Activated naive CD8-positive, alpha-beta T cell treated with anti-CD3 and anti-CD28 coated beads, Interleukin-2, amount 10 ng/mL, durations not matched to agents 7 days and 5 days (primary cell): ENCODE measurements at regions not wholly inside any gene's neighbourhood (a gene's known extent, or its start where the extent isn't known, plus 50 kb on each side); places are given as distances from the start of the nearest gene placed in this dataset.

Experiments
- ATAC-seq: fragments of 150-1000 bp; cut with Tn5 transposase; one replicate; pipeline ENCODE4 v1.10.0; 2021; ENCODE audit warnings: low read depth, moderate library complexity
- POLR2A ChIA-PET: fragments of 350-600 bp; sonication (Branson Sonifier 250); formaldehyde crosslinking; loops from one replicate; lab custom pipeline; 2021; ENCODE audit warnings: antibody characterized with exemption; lab: Charles Lee
- DNase-seq: peaks from one replicate; pipeline ENCODE4 v3.0.0; 2021
- H3K27ac Mint-ChIP-seq: one replicate; pipeline ENCODE4 v1.8.0; 2022; ENCODE audit warnings: mild to moderate bottlenecking, mixed read lengths
- H3K27me3 Mint-ChIP-seq: one replicate; pipeline ENCODE4 v1.8.0; 2022; ENCODE audit warnings: mild to moderate bottlenecking, moderate library complexity, mixed read lengths
- H3K36me3 Mint-ChIP-seq: one replicate; pipeline ENCODE4 v1.8.0; 2021; ENCODE audit warnings: mild to moderate bottlenecking, mixed read lengths
- H3K4me1 Mint-ChIP-seq: one replicate; pipeline ENCODE4 v1.8.0; 2021; ENCODE audit warnings: mixed read lengths
- H3K4me3 Mint-ChIP-seq: one replicate; pipeline ENCODE4 v1.8.0; 2022; ENCODE audit warnings: mild to moderate bottlenecking, moderate library complexity, mixed read lengths
- H3K9me3 Mint-ChIP-seq: one replicate; pipeline ENCODE4 v1.8.0; 2021; ENCODE audit warnings: mixed read lengths

GRCh38 chr13:64277097-64277496, 2861.4 kb upstream of the PCDH20 start:
- POLR2A ChIA-PET, result no interaction called here

GRCh38 chr13:64276232-64276631, 2860.6 kb upstream of the PCDH20 start:
- H3K9me3 Mint-ChIP-seq, result peaks cover 4% of the 10 kb centered on the region
- no peak for ATAC-seq
- no peak overlapping the region for H3K27ac Mint-ChIP-seq
- H3K27me3 Mint-ChIP-seq, result no peaks in the 10 kb centered on the region
- H3K4me3 Mint-ChIP-seq, result no peak overlapping the region
- POLR2A ChIA-PET, result no interaction called here
- no peaks in the 10 kb centered on the region for H3K36me3 Mint-ChIP-seq
- H3K4me1 Mint-ChIP-seq, result no peaks in the 10 kb centered on the region
- DNase-seq, result no peak

More at GRCh38 chr13:64277097-64277496, 2861.4 kb upstream of the PCDH20 start:
- peaks cover 7% of the 10 kb centered on the region for H3K9me3 Mint-ChIP-seq
- H3K36me3 Mint-ChIP-seq, result no peaks in the 10 kb centered on the region
- no peaks in the 10 kb centered on the region for H3K4me1 Mint-ChIP-seq
- no peak overlapping the region for H3K27ac Mint-ChIP-seq
- DNase-seq, result no peak
- no peak overlapping the region for H3K4me3 Mint-ChIP-seq
- ATAC-seq, result no peak
- H3K27me3 Mint-ChIP-seq, result no peaks in the 10 kb centered on the region

DNA sequence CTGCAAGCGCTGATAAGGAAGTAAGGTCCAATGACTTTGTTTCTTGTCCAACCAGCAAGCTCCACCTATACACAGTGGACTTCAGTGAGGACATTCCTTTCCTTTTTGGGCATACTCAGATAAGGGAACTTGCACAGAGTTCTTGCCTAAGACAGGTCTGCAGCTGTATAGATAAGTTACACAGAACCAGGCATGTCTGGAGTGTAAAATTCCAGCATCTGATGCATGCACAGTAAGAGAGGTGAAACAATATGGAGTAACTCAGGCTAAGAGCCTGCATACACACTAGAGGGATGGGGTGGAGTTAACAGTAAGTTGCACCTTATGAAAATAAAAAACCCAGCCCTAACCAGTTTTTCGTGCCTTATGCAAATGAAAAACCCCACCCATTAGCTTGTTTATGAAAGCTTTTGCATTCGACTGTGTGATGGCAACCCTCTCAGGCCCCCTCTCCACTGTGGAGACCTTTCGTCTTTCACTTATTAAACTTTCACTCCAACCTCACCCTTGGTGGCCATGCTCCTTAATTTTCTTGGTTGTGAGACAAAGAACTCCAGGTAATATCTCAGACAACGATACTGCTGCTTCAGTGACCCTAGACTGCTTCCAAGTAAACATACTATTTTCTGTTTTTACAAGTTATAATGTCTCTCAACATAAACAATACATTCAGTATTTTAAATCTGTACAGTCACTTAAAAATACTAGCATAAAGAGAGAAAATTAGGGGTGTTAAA, 2859.0 kb upstream of the PCDH20 start:
- no peak overlapping the region for H3K27ac Mint-ChIP-seq
- DNase-seq, result no peak
- H3K9me3 Mint-ChIP-seq, result no peaks in the 10 kb centered on the region
- no peaks in the 10 kb centered on the region for H3K4me1 Mint-ChIP-seq
- POLR2A ChIA-PET, result no interaction called here
- H3K36me3 Mint-ChIP-seq, result no peaks in the 10 kb centered on the region
- ATAC-seq, result no peak
- no peak overlapping the region for H3K4me3 Mint-ChIP-seq
- H3K27me3 Mint-ChIP-seq, result no peaks in the 10 kb centered on the region

- Mint-ChIP-seq H3K36me3 (no peaks in the 10 kb centered on the region), H3K4me3 (no peak overlapping the region), H3K27ac (no peak overlapping the region), H3K9me3 (no peaks in the 10 kb centered on the region), H3K4me1 (no peaks in the 10 kb centered on the region), H3K27me3 (no peaks in the 10 kb centered on the region)
- POLR2A ChIA-PET, result no interaction called here
- no peak for ATAC-seq
- DNase-seq, result no peak
Measured at GRCh38 chr13:64273780-64274179, 2858.1 kb upstream of the PCDH20 start.

GRCh38 chr13:64272681-64273080, 2857.0 kb upstream of the PCDH20 start:
- no peak for ATAC-seq
- POLR2A ChIA-PET, result no interaction called here
- no peaks in the 10 kb centered on the region for H3K9me3 Mint-ChIP-seq
- H3K36me3 Mint-ChIP-seq, result no peaks in the 10 kb centered on the region
- no peaks in the 10 kb centered on the region for H3K4me1 Mint-ChIP-seq
- DNase-seq, result no peak
- no peak overlapping the region for H3K4me3 Mint-ChIP-seq
- no peak overlapping the region for H3K27ac Mint-ChIP-seq
- H3K27me3 Mint-ChIP-seq, result no peaks in the 10 kb centered on the region

DNA sequence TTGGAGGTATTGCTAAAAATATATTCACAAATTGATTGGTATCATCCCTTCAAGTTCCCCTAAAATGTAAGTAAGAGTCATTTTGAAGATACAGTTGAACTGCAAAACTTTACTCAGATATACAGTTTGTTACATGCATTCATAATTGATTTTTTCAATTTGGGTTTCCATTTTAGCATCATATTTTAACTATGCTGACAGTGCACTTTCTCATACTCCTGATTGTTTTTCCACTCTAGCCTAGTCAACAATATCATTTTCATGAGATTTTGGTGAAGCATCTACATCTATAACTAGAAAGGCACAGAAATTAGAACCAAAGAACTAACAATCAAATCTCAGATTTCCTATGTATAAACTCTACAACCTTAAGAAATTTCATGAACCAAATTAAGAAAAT, 2850.4 kb upstream of the PCDH20 start:
- no peaks in the 10 kb centered on the region for H3K36me3 Mint-ChIP-seq
- H3K27ac Mint-ChIP-seq, result no peak overlapping the region
- H3K9me3 Mint-ChIP-seq, result peaks cover 14% of the 10 kb centered on the region
- no peaks in the 10 kb centered on the region for H3K4me1 Mint-ChIP-seq
- DNase-seq (no peak), ATAC-seq (no peak)
- H3K4me3 Mint-ChIP-seq, result no peak overlapping the region
- H3K27me3 Mint-ChIP-seq, result no peaks in the 10 kb centered on the region
- POLR2A ChIA-PET, result no interaction called here

- no peak overlapping the region for H3K27ac Mint-ChIP-seq
- POLR2A ChIA-PET, result no interaction called here
- no peak for DNase-seq
- H3K4me3 Mint-ChIP-seq, result no peak overlapping the region
- peaks cover 14% of the 10 kb centered on the region for H3K9me3 Mint-ChIP-seq
- ATAC-seq, result no peak
- no peaks in the 10 kb centered on the region for H3K27me3 Mint-ChIP-seq
- no peaks in the 10 kb centered on the region for H3K36me3 Mint-ChIP-seq
- no peaks in the 10 kb centered on the region for H3K4me1 Mint-ChIP-seq
Measured at GRCh38 chr13:64263285-64263684, 2847.6 kb upstream of the PCDH20 start.

DNA sequence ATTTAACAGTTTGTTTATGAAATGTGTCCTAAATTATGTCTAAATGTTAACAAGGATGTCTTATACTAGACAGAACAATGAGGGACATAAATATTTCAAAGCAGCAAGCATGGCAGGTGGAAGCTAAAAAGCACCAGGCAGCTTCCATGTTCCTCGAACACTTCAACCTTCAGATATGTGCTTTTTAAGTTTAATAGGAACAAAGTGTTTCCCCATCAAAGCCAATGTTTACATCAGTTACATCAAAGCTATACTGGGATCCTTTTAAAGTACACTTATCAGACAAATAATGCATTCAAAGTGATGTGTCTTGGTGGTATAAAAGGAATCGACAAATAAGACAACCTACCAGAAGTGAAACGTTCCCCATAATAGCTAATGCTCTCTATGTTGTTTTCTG, 2841.1 kb upstream of the PCDH20 start:
- POLR2A ChIA-PET, result no interaction called here
- ATAC-seq (no peak), DNase-seq (no peak)
- no peaks in the 10 kb centered on the region for H3K4me1 Mint-ChIP-seq
- H3K9me3 Mint-ChIP-seq, result peaks cover 6% of the 10 kb centered on the region
- no peaks in the 10 kb centered on the region for H3K36me3 Mint-ChIP-seq
- H3K27me3 Mint-ChIP-seq, result no peaks in the 10 kb centered on the region
- H3K4me3 Mint-ChIP-seq, result no peak overlapping the region
- no peak overlapping the region for H3K27ac Mint-ChIP-seq

GRCh38 chr13:64255988-64256387, 2840.3 kb upstream of the PCDH20 start:
- Mint-ChIP-seq H3K9me3 (peaks cover 5% of the 10 kb centered on the region), H3K36me3 (no peaks in the 10 kb centered on the region), H3K4me1 (no peaks in the 10 kb centered on the region), H3K4me3 (no peak overlapping the region), H3K27me3 (no peaks in the 10 kb centered on the region), H3K27ac (no peak overlapping the region)
- POLR2A ChIA-PET, result no interaction called here
- ATAC-seq (no peak), DNase-seq (no peak)

DNA sequence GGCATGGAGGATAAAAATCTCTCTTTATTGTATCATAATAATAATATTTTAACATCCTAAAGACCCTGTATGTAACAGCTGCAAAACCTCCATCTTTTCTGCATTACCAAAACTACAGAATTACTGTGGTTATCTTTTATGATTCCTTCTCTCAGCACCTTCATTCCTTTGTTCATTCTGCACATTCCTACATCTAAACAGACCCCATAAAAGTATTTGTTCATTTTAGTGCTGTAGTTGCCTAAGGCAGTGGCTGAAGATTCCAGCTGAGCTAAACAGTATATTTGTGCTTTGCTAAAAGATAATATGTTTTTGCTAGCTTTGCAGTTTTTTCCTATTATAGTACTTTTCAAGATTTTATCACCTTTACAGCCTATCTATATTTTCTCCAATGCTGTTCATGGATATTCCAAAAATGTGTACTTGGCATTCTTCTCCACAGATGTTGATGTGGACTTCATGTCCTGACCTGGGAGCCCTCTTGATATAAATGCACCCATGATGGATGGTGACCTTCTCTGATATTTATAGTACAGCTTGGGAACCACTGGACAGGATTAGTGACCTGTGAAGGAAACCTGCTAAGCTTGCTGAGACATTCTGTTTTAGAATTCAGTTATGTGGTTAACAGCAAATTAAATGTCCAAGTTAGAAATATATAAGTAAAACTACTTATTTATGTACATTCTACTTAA, 2832.9 kb upstream of the PCDH20 start:
- H3K4me3 Mint-ChIP-seq, result no peak overlapping the region
- no peak overlapping the region for H3K27ac Mint-ChIP-seq
- no peaks in the 10 kb centered on the region for H3K36me3 Mint-ChIP-seq
- no peaks in the 10 kb centered on the region for H3K4me1 Mint-ChIP-seq
- peaks cover 6% of the 10 kb centered on the region for H3K9me3 Mint-ChIP-seq
- ATAC-seq, result no peak
- no peak for DNase-seq
- POLR2A ChIA-PET, result no interaction called here
- H3K27me3 Mint-ChIP-seq, result no peaks in the 10 kb centered on the region

DNA sequence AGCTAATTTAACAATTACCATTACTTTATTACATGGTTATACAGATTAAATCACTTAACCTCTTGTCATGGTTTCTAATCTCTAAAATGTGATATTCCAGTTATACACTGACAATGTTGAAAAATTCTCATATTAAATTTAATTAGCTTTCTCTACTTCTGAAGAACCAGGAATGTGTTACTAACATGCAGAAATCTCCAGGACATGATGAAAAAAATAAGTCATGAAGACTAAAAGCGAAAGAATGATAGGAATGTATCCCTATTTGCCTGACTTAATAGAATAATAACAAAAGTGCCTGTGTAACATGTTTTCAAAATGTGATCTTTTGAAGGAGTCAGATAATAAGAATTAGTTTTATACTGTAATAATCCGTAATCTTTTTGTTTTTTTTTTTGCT, 2823.7 kb upstream of the PCDH20 start:
- Mint-ChIP-seq H3K36me3 (no peaks in the 10 kb centered on the region), H3K4me1 (no peaks in the 10 kb centered on the region), H3K9me3 (peaks cover 3% of the 10 kb centered on the region), H3K27ac (no peak overlapping the region), H3K4me3 (no peak overlapping the region), H3K27me3 (no peaks in the 10 kb centered on the region)
- no peak for ATAC-seq
- POLR2A ChIA-PET, result no interaction called here
- DNase-seq, result no peak

DNA sequence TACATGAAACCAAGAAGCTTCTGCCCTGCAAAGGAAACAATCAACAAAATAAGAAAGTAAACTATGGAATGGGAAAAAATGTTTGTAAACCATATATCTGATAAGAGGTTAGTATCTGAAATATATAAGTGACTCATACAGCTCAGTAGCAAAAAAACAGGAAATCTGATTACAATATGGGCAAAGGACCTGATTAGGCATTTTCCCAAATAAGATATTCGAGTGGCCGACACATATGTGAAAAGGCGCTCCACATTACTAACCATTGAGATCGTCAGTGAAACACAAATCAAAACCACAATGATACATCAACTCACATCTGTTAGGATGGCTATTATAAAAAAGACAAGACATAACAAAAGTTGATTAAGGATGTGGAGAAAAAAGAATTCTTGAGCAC, 2818.6 kb upstream of the PCDH20 start:
- ATAC-seq, result no peak
- H3K27me3 Mint-ChIP-seq, result no peaks in the 10 kb centered on the region
- no peaks in the 10 kb centered on the region for H3K4me1 Mint-ChIP-seq
- no peak overlapping the region for H3K27ac Mint-ChIP-seq
- DNase-seq, result no peak
- POLR2A ChIA-PET, result no interaction called here
- H3K4me3 Mint-ChIP-seq, result no peak overlapping the region
- H3K9me3 Mint-ChIP-seq, result no peaks in the 10 kb centered on the region
- H3K36me3 Mint-ChIP-seq, result no peaks in the 10 kb centered on the region

DNA sequence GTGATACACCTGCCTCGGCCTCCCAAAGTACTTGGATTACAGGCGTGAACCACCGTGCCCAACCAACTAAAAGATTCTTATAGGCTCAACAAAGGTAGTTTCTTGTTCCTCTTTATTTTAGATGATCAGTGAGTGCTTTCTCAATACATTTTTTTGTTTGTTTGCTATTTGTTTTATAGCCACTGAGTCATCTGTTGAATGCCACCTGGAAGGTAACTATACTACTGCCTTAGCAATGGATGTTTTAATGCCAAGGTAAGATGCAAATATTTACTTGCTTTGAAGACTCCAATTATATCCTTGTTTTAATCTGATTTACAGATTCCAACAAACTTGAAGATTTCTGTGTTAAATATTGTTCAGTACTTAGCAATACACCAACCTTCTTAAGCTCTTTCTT, 2807.4 kb upstream of the PCDH20 start:
- Mint-ChIP-seq H3K36me3 (no peaks in the 10 kb centered on the region), H3K9me3 (peaks cover 2% of the 10 kb centered on the region), H3K27ac (no peak overlapping the region), H3K27me3 (peaks cover 1% of the 10 kb centered on the region), H3K4me1 (no peaks in the 10 kb centered on the region), H3K4me3 (no peak overlapping the region)
- POLR2A ChIA-PET, result no interaction called here
- DNase-seq (no peak), ATAC-seq (no peak)

DNA sequence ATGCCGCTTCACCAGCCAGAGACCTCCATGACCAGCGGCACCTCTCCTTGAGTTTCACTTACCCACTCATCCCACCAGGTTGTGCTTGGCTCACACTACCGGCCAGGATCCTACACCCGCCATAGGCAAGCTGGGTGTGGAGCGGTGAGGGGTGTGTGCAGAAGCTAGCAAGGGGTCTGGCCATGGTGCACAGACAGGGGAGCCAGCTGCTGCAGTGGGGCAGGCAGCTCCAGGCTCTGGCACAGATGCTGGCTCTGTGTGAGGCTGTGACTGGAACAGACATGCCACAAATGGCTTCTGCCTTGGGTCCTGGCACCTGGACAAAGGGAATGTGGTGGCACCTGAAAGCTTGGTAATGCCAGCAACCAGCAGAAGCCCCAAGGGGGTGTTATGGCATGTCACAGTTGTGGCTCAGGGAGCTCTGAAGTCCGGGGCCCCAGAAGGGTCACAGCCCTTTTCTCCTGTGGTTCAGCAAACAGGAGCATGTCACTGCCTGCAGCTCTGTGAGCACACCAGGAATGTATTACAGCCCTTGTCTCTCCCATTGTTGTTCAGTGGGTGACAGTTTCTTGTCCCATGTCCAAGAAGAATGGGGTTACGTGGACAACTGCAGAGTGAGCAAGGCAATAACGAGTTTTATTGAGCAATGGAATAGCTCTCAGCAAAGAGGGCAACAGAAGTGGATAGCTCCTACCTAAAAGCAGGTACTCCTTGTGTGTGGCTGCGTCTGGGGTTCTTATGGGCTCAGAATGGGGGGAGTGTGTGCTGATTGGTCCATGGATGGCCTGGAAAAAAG, 2791.0 kb upstream of the PCDH20 start:
- Mint-ChIP-seq H3K9me3 (peaks cover 1% of the 10 kb centered on the region), H3K4me3 (no peak overlapping the region), H3K4me1 (no peaks in the 10 kb centered on the region), H3K27me3 (no peaks in the 10 kb centered on the region), H3K27ac (no peak overlapping the region), H3K36me3 (no peaks in the 10 kb centered on the region)
- DNase-seq (no peak), ATAC-seq (no peak)
- POLR2A ChIA-PET, result no interaction called here
